Panc1 (cell line): ENCODE measurements at regions not wholly inside any gene's neighbourhood (a gene's known extent, or its start where the extent isn't known, plus 50 kb on each side); places are given as distances from the start of the nearest gene placed in this dataset.

Experiments used
- ATAC-seq: fragments of 200-7000 bp; cut with Tn5 transposase; 2 replicates; pipeline ENCODE4 v1.9.1; 2020; ENCODE audit warnings: mild to moderate bottlenecking, moderate library complexity
- BruUV-seq: library from RNA; stranded (reverse); fragments of 400-500 nt; replicated peaks from 2 replicates; lab custom pipeline; 2021; lab: Mats Ljungman, UMichigan
- CTCF ChIA-PET: fragments of 300-600 bp; sonication (Branson Sonifier 250); formaldehyde crosslinking; loops from one replicate; lab custom pipeline; 2022; ENCODE audit warnings: antibody characterized with exemption; lab: Charles Lee
- POLR2A ChIA-PET: fragments of 300-600 bp; sonication (Branson Sonifier 250); formaldehyde crosslinking; loops from one replicate; lab custom pipeline; 2022; ENCODE audit warnings: antibody characterized with exemption; lab: Charles Lee
- DNase-seq: peaks from one replicate; pipeline ENCODE4 v3.0.0-alpha.2; 2010; ENCODE audit warnings: low read depth, low spot score
- H3K27ac ChIP-seq: 2 replicates; pipeline ENCODE4 v1.5.1; 2011; ENCODE audit warnings: mild to moderate bottlenecking, low read length, inconsistent platforms
- H3K27me3 ChIP-seq: fragments of 200-500 bp; sonication (Bioruptor generic); 2 replicates; pipeline ENCODE4 v1.6.0; 2014; ENCODE audit warnings: low read length, inconsistent platforms; ENCODE audit not compliant: control insufficient read depth, insufficient read depth
- H3K36me3 ChIP-seq: fragments of 200-500 bp; sonication (Bioruptor generic); 2 replicates; pipeline ENCODE4 v1.5.1; 2014; ENCODE audit warnings: inconsistent platforms, mild to moderate bottlenecking, low read length, moderate library complexity; ENCODE audit not compliant: control insufficient read depth, insufficient read depth
- H3K4me1 ChIP-seq: 2 replicates; pipeline ENCODE4 v1.5.1; 2011; ENCODE audit warnings: inconsistent platforms, mild to moderate bottlenecking, low read length, moderate library complexity; ENCODE audit not compliant: control insufficient read depth, insufficient read depth
- H3K4me3 ChIP-seq, 2 experiments: 2 replicates each; pipeline ENCODE4 v1.5.1; 2011 to 2012; ENCODE audit warnings: low read depth in 2 of 2, low read length in 2 of 2, mild to moderate bottlenecking in 2 of 2, inconsistent platforms in 1 of 2, moderate library complexity in 1 of 2
- H3K9me3 ChIP-seq: fragments of 200-500 bp; sonication (Bioruptor generic); 2 replicates; pipeline ENCODE4 v1.5.1; 2014; ENCODE audit warnings: low read depth, mild to moderate bottlenecking, inconsistent platforms, low read length, moderate library complexity; ENCODE audit not compliant: control insufficient read depth, insufficient read depth
- CTCF ChIP-seq: fragments of 450-650 bp; IDR thresholded peaks from 2 replicates; pipeline ENCODE4 v1.5.1; 2017; ENCODE audit warnings: mild to moderate bottlenecking
- POLR2AphosphoS5 ChIP-seq: IDR thresholded peaks from 2 replicates; pipeline ENCODE4 v1.6.1; 2012; ENCODE audit warnings: mild to moderate bottlenecking, low read depth, low read length, moderate library complexity
- REST ChIP-seq, 2 experiments: IDR thresholded peaks; 2 replicates each; pipeline ENCODE4 v1.6.1; 2011 to 2012; ENCODE audit warnings: low read depth in 2 of 2, control low read depth in 1 of 2, low read length in 1 of 2, mild to moderate bottlenecking in 1 of 2, moderate library complexity in 1 of 2; ENCODE audit not compliant: insufficient read depth in 1 of 2
- SIN3A ChIP-seq: IDR thresholded peaks from 2 replicates; pipeline ENCODE4 v1.6.1; 2012; ENCODE audit warnings: low read depth, mild to moderate bottlenecking, low read length, moderate library complexity, borderline replicate concordance; ENCODE audit not compliant: insufficient read depth
- TCF7L2 ChIP-seq: IDR thresholded peaks from 2 replicates; pipeline ENCODE4 v1.6.1; 2011; ENCODE audit warnings: mild to moderate bottlenecking, low read depth, low read length, inconsistent platforms
- in situ Hi-C: cut with HindIII; loops from 2 replicates; pipeline ENCODE4 v1.10.0; 2016; ENCODE audit warnings: low sequenced_read_pairs, low pct_unique_long_range_greater_than_20kb
- intact Hi-C: fragments of 100-400 bp; cut with micrococcal nuclease; formaldehyde crosslinking; loops from one replicate; pipeline ENCODE4 v1.10.0; 2022; ENCODE audit not compliant: unreplicated experiment

DNA sequence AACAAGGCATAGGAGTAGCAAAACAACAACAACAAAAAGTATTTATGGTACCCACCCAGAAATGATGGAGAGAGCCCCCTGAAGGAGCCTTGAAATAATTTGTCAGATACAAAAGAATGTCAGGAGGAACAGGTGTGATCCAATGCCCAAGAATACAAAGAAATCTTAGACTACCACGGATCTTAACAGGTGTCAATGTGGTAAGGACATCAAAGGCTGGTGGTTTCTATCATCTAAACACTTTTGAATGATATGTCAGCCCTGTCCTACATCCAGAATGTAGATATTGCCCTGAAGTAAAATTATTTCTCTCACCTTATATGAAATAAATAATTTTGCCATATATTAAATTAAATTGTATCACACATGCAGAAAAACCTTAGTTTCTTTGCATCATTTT lies 386.4 kb upstream of the ANO5 start:
- no peak for ATAC-seq
- DNase-seq = no peak
- Histone ChIP-seq H3K9me3 (no peaks in the 10 kb centered on the region), H3K4me1 (no peaks in the 10 kb centered on the region), H3K4me3 (no peak overlapping the region), H3K36me3 (no peaks in the 10 kb centered on the region), H3K27ac (no peak overlapping the region), H3K27me3 (no peaks in the 10 kb centered on the region)
- TF ChIP-seq CTCF (no peak), REST (IDR thresholded peaks at IDR 0.05; ENCODE audit: insufficient read depth in 1 of 2, low read depth in 2 of 2, low read length in 1 of 2) (no peak), TCF7L2 (no peak), SIN3A (no peak), POLR2AphosphoS5 (no peak)
- in situ Hi-C loops = no loop called here
- intact Hi-C loops = no loop called here
- ChIA-PET POLR2A (no interaction called here), CTCF (no interaction called here)
- BruUV-seq = no TSS peak

DNA sequence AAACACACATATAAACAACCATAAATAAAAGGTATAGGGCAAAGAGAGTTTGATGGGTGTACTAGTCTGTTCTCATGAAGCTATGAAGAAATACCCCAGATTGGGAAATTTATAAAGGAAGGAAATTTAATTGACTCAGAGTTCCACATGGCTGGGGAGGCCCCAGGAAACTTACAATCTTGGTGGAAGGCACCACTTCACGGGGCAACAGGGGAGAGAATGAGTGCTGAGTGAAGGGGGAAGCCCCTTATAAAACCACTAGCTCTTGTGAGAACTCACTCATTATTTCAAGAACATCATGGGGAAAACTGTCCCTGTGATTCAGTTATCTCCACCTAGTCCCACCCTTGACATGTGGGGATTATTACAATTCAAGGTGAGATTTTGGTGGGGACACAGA lies 385.9 kb upstream of the ANO5 start:
- in situ Hi-C loops = no loop called here
- Histone ChIP-seq H3K27ac (no peak overlapping the region), H3K9me3 (no peaks in the 10 kb centered on the region), H3K4me1 (no peaks in the 10 kb centered on the region), H3K36me3 (no peaks in the 10 kb centered on the region), H3K4me3 (no peak overlapping the region), H3K27me3 (no peaks in the 10 kb centered on the region)
- ATAC-seq (no peak), DNase-seq (no peak)
- ChIA-PET POLR2A (no interaction called here), CTCF (no interaction called here)
- no TSS peak for BruUV-seq
- TF ChIP-seq REST (IDR thresholded peaks at IDR 0.05; ENCODE audit: insufficient read depth in 1 of 2, low read depth in 2 of 2, low read length in 1 of 2) (no peak), TCF7L2 (no peak)
- intact Hi-C loops = no loop called here
